DND-41 (cell line): ENCODE measurements at regions not wholly inside any gene's neighbourhood (a gene's known extent, or its start where the extent isn't known, plus 50 kb on each side); places are given as distances from the start of the nearest gene placed in this dataset.

Experiments
- CTCF ChIP-seq: IDR thresholded peaks from 2 replicates; pipeline ENCODE4 v1.5.1; 2012; ENCODE audit warnings: borderline replicate concordance, low read length, moderate library complexity, mild to moderate bottlenecking; ENCODE audit not compliant: poor library complexity, severe bottlenecking; ENCODE audit errors: extremely low read depth
- EZH2 ChIP-seq: IDR thresholded peaks from 3 replicates; pipeline ENCODE4 v1.6.1; 2012; ENCODE audit warnings: borderline replicate concordance, low read depth, mild to moderate bottlenecking, moderate library complexity, low read length, inconsistent platforms; ENCODE audit not compliant: severe bottlenecking

GRCh38 chr14:37992499-37992898 is 215.2 kb upstream of the SSTR1 start:
- no peak for TF ChIP-seq CTCF
- TF ChIP-seq EZH2: no peak
